HG02798 (cell line): ENCODE measurements at regions not wholly inside any gene's neighbourhood (a gene's known extent, or its start where the extent isn't known, plus 50 kb on each side); places are given as distances from the start of the nearest gene placed in this dataset.

Experiments
- ATAC-seq: cut with Tn5 transposase; IDR thresholded peaks from one replicate; pipeline ENCODE4 v1.9.1; 2021; ENCODE audit warnings: mild to moderate bottlenecking; ENCODE audit not compliant: unreplicated experiment, poor library complexity

GRCh38 chr1:163013826-163014600 is 55.1 kb upstream of the RGS4 start:
- no peak for ATAC-seq

- no peak for ATAC-seq
Observed at GRCh38 chr1:163006051-163006834, 62.9 kb upstream of the RGS4 start.

GRCh38 chr1:162997499-162998285 is 71.5 kb upstream of the RGS4 start:
- ATAC-seq: no peak

- ATAC-seq: no peak
Observed at GRCh38 chr1:162996261-162996660, 72.9 kb upstream of the RGS4 start.

- no peak for ATAC-seq
Observed at GRCh38 chr1:162994921-162995320, 74.2 kb upstream of the RGS4 start.

- no peak for ATAC-seq
Observed at GRCh38 chr1:162993846-162994245, 75.3 kb upstream of the RGS4 start.

GRCh38 chr1:162992945-162993344 is 76.2 kb upstream of the RGS4 start:
- ATAC-seq: no peak

- ATAC-seq: no peak
Observed at GRCh38 chr1:162991444-162991843, 77.7 kb upstream of the RGS4 start.

- ATAC-seq: no peak
Observed at GRCh38 chr1:162990665-162991064, 78.5 kb upstream of the RGS4 start.

- ATAC-seq: no peak
Observed at GRCh38 chr1:162988869-162989268, 80.3 kb upstream of the RGS4 start.

GRCh38 chr1:162987866-162988265 is 81.3 kb upstream of the RGS4 start:
- ATAC-seq: no peak

GRCh38 chr1:162985816-162986435 is 83.2 kb upstream of the RGS4 start:
- ATAC-seq: no peak

- ATAC-seq: no peak
Observed at GRCh38 chr1:162984699-162985098, 84.5 kb upstream of the RGS4 start.

GRCh38 chr1:162983671-162984425 is 85.3 kb upstream of the RGS4 start:
- no peak for ATAC-seq

- no peak for ATAC-seq
Observed at GRCh38 chr1:162982364-162982763, 86.8 kb upstream of the RGS4 start.

- no peak for ATAC-seq
Observed at GRCh38 chr1:162977944-162978568, 91.1 kb upstream of the RGS4 start.

GRCh38 chr1:162976628-162977027 is 92.5 kb upstream of the RGS4 start:
- no peak for ATAC-seq

GRCh38 chr1:162974810-162975209 is 94.4 kb upstream of the RGS4 start:
- no peak for ATAC-seq

GRCh38 chr1:162973381-162973795 is 95.8 kb upstream of the RGS4 start:
- no peak for ATAC-seq
